SJSA1 (cell line): ENCODE measurements at regions not wholly inside any gene's neighbourhood (a gene's known extent, or its start where the extent isn't known, plus 50 kb on each side); places are given as distances from the start of the nearest gene placed in this dataset.

Experiments used
- DNase-seq, 2 experiments: peaks; one replicate each; pipeline ENCODE4 v3.0.0-alpha.2; 2015 to 2020; ENCODE audit warnings: low spot score in 2 of 2, low read depth in 1 of 2
- H3K27ac ChIP-seq: fragments of 250-450 bp; sonication (Bioruptor Pico); 2 replicates; pipeline ENCODE4 v1.5.1; 2020; ENCODE audit warnings: mild to moderate bottlenecking, moderate library complexity
- H3K27me3 ChIP-seq: fragments of 250-450 bp; sonication (Bioruptor Pico); replicated peaks from 2 replicates; pipeline ENCODE4 v1.5.1; 2020; ENCODE audit warnings: mild to moderate bottlenecking, moderate library complexity
- H3K36me3 ChIP-seq: fragments of 250-450 bp; sonication (Bioruptor Pico); 2 replicates; pipeline ENCODE4 v1.5.1; 2020; ENCODE audit warnings: mild to moderate bottlenecking
- H3K4me1 ChIP-seq: fragments of 250-450 bp; sonication (Bioruptor Pico); replicated peaks from 2 replicates; pipeline ENCODE4 v1.6.1; 2021; ENCODE audit warnings: mild to moderate bottlenecking
- H3K4me3 ChIP-seq: fragments of 250-450 bp; sonication (Bioruptor Pico); 2 replicates; pipeline ENCODE4 v1.5.1; 2020; ENCODE audit warnings: mild to moderate bottlenecking
- H3K9me3 ChIP-seq: fragments of 250-450 bp; sonication (Bioruptor Pico); replicated peaks from 2 replicates; pipeline ENCODE4 v1.5.1; 2020; ENCODE audit warnings: mild to moderate bottlenecking

DNA sequence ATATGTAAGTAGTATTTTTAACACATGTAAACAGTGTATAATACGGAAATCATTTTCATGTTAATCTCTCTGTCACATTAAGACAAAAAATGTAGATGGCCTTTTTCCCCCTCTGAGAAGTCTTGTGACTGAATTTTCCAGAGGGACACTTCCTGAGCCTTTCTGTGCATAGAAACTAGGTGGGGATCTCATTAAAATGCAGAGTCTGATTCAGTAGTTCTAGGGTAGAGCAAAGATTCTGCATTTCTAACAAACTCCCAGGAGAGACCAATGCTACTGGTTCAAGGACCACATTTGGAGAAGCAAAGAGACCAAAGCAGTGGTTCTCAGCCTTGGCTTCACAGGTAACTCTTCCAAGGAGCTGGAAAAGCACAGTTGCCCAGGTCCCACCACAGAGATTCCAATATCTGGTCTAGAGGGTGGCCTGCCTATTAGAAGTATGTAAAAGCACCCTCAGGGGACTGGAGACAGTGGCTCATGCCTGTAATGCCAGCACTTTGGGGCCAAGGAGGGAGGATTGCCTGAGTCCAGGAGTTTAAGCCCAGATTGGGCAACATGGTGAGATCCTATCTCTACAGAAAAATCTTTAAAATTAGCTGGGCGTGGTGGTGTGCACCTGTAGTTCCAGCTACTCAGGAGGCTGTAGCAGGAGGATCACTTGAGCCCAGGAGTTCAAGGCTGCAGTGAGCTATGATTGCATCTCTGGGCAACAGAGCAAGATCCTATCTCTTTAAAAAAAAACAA lies 378.5 kb downstream of the KIF16B start:
- H3K36me3 ChIP-seq: no peaks in the 10 kb centered on the region
- no peak overlapping the region for H3K27ac ChIP-seq
- H3K4me1 ChIP-seq: peaks cover 4% of the 10 kb centered on the region; the same call in 1 of the 2 replicates
- 0 out of 2 replicates have a peak, but pooled peaks cover 4% of the 10 kb centered on the region for H3K9me3 ChIP-seq
- no peaks in the 10 kb centered on the region for H3K27me3 ChIP-seq
- no peak for DNase-seq
- H3K4me3 ChIP-seq: no peak overlapping the region

DNA sequence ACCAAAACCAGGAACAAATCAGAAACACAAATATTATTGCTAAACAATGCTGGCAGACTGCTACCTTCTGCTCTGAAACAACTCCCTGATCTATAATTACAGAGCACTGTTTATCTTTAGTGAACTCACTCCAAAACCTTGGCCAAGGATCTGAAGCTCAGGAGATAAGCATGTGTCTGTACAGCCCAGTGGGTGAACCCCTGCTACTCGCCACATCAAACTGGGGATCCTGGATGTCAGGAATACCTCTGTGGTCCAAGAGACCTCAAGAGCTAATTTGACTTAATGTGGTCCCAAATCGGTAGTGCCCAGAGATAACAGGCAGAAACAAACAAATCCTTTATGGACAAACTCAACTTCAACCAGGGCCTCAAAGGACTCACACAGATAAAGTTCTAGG lies 381.8 kb downstream of the KIF16B start:
- H3K27me3 ChIP-seq: no peaks in the 10 kb centered on the region
- 0 out of 2 replicates have a peak, but pooled peaks cover 4% of the 10 kb centered on the region for H3K9me3 ChIP-seq
- H3K27ac ChIP-seq: no peak overlapping the region
- H3K4me1 ChIP-seq: peaks cover 4% of the 10 kb centered on the region; the same call in 1 of the 2 replicates
- H3K4me3 ChIP-seq: no peak overlapping the region
- DNase-seq: no peak
- H3K36me3 ChIP-seq: no peaks in the 10 kb centered on the region

DNA sequence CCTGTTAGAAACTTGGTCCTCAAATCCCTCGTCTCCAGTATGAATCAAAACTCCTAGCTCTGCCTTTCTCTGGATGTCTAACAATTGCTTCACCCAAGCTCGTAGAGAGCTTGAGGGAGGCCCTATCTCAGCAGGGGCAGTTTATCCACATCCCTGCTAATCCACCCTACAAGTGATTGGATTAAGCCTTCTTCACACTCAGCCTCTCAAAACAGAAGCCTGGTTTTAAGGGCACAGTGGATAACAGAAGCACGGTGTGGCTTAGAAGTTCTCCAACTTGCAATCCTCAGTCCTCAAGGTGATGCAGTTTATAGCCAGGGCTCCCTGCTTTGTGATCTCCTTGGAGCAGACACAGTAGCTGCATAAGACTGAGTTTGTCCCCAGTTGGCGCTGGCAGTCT lies 383.9 kb downstream of the KIF16B start:
- Histone ChIP-seq H3K27me3 (no peaks in the 10 kb centered on the region), H3K9me3 (0 out of 2 replicates have a peak, but pooled peaks cover 4% of the 10 kb centered on the region), H3K4me3 (no peak overlapping the region), H3K36me3 (no peaks in the 10 kb centered on the region), H3K4me1 (peaks cover 4% of the 10 kb centered on the region; the same call in 1 of the 2 replicates), H3K27ac (no peak overlapping the region)
- DNase-seq: no peak

DNA sequence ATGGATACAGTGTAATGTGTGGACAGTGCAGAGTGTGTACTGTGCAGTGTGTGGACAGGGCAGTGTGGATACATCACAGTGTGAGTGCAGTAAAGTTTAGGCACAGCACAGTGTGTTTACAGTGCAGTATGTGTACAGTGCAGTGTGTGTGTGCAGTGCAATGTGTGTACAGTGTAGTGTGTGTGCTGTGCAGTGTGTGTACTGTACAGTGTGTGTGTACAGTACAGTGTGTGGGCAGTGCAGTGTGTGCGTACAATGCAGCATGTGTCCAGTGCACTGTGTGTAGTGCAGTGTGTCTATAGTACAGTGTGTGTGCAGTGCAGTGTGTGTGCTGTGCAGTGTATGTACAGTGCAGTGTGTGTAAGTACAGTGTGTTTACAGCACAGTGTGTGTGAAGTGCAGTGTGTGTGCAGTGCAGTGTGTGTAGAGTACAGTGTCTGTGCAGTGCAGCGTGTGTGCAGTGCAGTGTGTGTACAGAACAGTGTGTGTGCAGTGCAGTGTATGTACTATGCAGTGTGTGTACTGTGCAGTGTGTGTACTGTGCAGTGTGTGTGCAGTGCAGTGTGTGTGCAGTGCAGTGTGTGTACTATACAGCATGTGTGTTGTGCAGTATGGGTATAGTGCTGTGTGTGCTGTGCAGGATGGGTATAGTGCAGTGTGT lies 385.2 kb downstream of the KIF16B start:
- no peak for DNase-seq
- Histone ChIP-seq H3K36me3 (no peaks in the 10 kb centered on the region), H3K27me3 (no peaks in the 10 kb centered on the region), H3K4me3 (no peak overlapping the region), H3K4me1 (peaks cover 4% of the 10 kb centered on the region; the same call in 1 of the 2 replicates), H3K27ac (no peak overlapping the region), H3K9me3 (0 out of 2 replicates have a peak, but pooled peaks cover 4% of the 10 kb centered on the region)

DNA sequence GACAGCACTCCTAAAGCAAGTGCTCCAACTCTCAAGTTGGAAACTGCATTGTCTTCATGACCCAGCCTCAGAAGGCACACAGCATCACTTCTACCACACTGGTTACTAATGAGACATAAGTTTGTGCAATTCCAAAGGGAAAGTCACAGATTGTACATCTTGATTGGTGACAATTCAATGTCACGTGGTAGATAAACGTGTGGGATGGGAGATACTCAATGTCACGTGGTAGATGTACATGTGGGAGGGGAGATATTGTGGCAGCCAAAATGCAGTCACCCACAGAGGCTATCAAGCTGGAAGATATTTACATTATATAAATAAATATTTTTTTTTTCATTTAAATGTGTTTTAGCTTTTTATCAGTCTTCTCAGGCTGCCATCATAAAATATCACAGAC lies 393.3 kb downstream of the KIF16B start:
- Histone ChIP-seq H3K4me1 (0 out of 2 replicates have a peak, but pooled peaks cover 3% of the 10 kb centered on the region), H3K36me3 (no peaks in the 10 kb centered on the region), H3K9me3 (no peaks in the 10 kb centered on the region; the same call in none of the 2 replicates), H3K27me3 (no peaks in the 10 kb centered on the region), H3K27ac (no peak overlapping the region), H3K4me3 (no peak overlapping the region)
- DNase-seq: no peak

DNA sequence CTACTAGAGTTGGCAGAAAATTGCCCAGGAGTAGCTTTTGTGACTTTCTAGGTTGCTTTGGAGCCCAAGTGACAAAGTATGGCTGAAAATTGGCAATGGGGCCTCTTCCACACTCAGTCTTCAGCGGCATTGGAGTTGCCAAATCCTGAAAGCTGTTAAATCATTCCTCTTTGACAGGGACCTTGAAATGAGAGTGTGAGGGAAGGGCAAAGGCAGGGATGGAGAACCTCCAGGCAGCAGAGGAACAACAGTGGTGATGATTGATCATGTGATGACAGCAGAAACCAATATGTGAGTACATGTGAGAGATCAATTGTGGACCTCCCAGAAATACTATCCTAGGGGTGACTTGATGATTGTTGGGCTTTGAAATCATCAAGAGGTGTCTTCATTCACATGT lies 393.9 kb downstream of the KIF16B start:
- no peaks in the 10 kb centered on the region for H3K36me3 ChIP-seq
- no peak overlapping the region for H3K4me3 ChIP-seq
- H3K9me3 ChIP-seq: no peaks in the 10 kb centered on the region; the same call in none of the 2 replicates
- DNase-seq: no peak
- H3K4me1 ChIP-seq: 0 out of 2 replicates have a peak, but pooled peaks cover 3% of the 10 kb centered on the region
- H3K27me3 ChIP-seq: no peaks in the 10 kb centered on the region
- H3K27ac ChIP-seq: no peak overlapping the region

DNA sequence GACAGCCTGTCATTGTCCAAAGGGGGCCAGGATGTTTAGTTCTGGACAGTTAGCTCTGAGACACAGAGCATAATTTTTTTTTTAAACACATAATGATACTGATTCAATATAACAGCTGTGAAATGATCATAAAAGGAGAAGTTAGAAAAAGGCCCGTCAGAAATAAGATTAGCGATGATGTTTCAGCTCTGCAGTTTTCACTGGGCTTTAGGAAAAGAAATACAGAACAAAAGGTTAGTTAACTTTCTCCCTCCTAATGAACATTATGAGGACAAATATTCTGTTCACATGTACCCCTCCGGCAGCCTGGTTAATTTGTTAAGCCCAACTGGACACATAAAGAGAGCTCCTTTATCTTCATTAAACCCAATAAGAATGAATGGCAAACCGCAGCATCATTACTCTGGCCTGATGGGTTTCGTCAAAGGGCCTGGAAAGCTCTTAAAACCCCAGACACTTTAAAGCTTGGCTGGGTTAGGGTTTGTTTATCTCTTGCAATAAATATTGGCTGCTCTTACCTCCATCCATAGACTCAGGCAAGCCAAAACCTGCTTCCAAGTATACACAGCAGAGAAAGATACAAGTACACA lies 394.6 kb downstream of the KIF16B start:
- H3K27ac ChIP-seq: no peak overlapping the region
- no peak for DNase-seq

DNA sequence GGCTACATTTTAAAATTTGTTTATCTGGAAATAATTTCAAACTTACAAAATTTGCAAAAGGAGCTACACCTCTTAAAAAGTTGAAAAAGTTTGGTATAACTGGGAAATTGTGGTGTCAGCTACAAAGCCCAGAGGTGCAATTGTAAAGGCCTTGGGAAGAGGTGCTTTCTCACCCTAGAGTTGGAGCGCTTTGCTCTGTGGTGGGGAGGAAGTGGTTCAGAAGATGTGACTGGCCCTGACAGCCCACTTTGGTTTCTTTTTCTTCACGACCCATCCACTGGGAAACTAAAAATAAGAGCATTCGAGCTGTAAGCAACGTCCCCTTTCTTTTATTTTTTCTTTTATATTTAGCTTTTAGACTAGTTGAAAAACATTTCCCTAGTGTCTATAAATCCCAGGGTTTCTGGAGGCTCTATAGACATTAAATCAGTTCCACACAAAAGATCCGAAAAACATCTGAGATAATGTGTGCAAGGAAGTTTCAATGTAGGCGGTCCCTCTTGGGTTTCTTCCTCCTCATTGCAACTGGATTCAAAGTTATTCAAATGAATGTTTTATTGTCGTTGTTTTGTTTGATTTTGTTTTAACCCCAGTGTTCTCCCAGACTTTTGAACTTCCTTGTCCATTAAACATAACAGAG lies 397.8 kb downstream of the KIF16B start:
- DNase-seq: no peak
- no peaks in the 10 kb centered on the region for H3K36me3 ChIP-seq
- no peak overlapping the region for H3K27ac ChIP-seq
- no peaks in the 10 kb centered on the region for H3K4me1 ChIP-seq
- H3K27me3 ChIP-seq: no peaks in the 10 kb centered on the region
- no peak overlapping the region for H3K4me3 ChIP-seq
- H3K9me3 ChIP-seq: no peaks in the 10 kb centered on the region; the same call in none of the 2 replicates

More for the DNA sequence above, 394.6 kb downstream of the KIF16B start:
- Histone ChIP-seq H3K9me3 (no peaks in the 10 kb centered on the region; the same call in none of the 2 replicates), H3K4me1 (0 out of 2 replicates have a peak, but pooled peaks cover 3% of the 10 kb centered on the region), H3K27me3 (no peaks in the 10 kb centered on the region), H3K36me3 (no peaks in the 10 kb centered on the region), H3K4me3 (no peak overlapping the region)

DNA sequence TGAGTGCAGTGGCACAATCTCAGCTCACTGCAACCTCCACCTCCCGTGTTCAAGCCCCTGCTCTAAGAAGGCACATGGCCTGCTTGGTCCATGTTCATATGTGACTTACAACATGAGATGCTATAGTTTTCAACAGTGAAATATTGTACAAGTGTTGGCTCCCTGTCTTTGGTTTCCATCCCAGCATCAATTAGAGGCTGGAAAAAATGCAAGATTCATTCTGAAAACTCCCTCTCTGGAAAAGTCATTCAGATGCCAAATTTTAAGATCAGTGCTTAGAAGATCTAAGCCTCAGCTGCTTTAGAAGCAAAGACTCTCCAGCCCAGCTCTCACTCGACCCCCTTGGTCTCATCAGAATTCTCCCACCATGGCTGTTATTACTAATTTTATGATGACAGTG lies 398.9 kb downstream of the KIF16B start:
- no peak overlapping the region for H3K4me3 ChIP-seq
- H3K9me3 ChIP-seq: no peaks in the 10 kb centered on the region; the same call in 1 of the 2 replicates
- no peaks in the 10 kb centered on the region for H3K4me1 ChIP-seq
- no peak overlapping the region for H3K27ac ChIP-seq
- no peak for DNase-seq
- H3K36me3 ChIP-seq: no peaks in the 10 kb centered on the region
- H3K27me3 ChIP-seq: no peaks in the 10 kb centered on the region

DNA sequence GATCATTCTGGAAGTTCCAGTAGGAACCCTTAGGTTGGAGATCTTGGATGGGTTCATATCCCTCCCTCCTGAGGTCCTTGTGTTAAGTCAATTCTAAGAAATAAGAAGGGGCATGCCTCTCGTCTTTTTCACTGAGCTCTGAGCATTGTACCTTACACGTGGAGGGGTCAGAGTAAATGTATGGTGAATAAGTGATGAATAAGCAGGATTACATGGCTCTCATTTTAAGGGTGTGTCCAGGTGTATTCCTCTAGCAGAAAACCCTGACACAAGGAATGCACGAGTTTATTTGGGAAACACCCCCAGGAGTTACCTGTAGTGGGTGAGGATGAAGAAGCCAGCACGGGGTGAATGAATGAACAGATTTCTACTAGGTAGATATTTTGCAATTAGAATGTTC lies 400.2 kb downstream of the KIF16B start:
- DNase-seq: no peak
- Histone ChIP-seq H3K27me3 (no peaks in the 10 kb centered on the region), H3K4me3 (no peak overlapping the region), H3K36me3 (no peaks in the 10 kb centered on the region), H3K9me3 (no peaks in the 10 kb centered on the region; the same call in 1 of the 2 replicates), H3K4me1 (no peaks in the 10 kb centered on the region), H3K27ac (no peak overlapping the region)

DNA sequence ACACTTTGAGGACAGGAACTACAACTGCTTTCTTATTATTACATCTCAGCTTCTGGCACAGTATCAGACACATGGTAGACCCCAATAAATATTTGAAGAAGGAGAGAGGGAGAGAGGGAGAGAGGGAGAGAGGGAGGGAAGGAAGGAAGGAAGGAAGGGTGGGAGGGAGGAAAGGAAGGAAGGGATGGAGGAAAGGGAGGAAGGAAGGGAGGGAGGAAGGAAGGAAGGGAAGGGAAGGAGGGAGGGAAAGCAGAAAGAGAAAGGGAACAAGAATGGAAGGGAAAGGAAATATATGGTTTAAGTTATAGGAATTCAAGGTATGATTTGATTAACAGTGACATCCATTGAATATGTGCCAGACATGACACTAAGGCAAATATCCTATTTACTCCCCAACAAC lies 402.1 kb downstream of the KIF16B start:
- Histone ChIP-seq H3K36me3 (no peaks in the 10 kb centered on the region), H3K9me3 (no peaks in the 10 kb centered on the region; the same call in 1 of the 2 replicates), H3K4me3 (no peak overlapping the region), H3K27me3 (no peaks in the 10 kb centered on the region), H3K27ac (no peak overlapping the region), H3K4me1 (no peaks in the 10 kb centered on the region)
- DNase-seq: no peak

DNA sequence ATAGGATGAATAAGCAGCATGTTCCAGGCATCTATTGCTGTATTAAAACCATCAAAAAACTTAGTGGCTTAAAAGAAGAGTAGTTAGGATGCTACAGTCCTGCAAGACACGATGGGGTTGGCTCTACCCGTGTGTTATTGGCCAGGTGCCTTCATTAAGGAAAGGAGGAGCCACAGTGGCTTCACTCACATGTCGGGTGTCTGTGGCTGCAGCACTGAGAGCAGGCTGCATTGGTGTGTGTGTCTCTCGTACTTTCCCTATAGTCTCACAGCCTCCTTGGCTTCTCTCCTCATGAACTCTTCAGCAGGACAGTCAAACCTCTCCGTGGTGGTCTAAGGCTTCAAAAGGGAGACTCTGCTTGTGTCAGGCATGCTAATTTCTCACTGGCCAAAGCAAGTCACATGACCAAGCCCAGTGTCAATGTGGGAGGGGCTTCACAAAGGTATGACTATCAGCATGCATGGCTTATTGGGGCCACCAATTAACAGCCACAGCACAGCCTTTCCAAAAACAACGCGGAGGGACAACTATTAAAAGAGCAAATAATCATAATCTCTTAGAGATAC lies 402.8 kb downstream of the KIF16B start:
- no peak overlapping the region for H3K27ac ChIP-seq
- no peaks in the 10 kb centered on the region for H3K27me3 ChIP-seq
- H3K4me3 ChIP-seq: no peak overlapping the region
- no peaks in the 10 kb centered on the region for H3K36me3 ChIP-seq
- no peaks in the 10 kb centered on the region for H3K4me1 ChIP-seq
- no peak for DNase-seq
- H3K9me3 ChIP-seq: no peaks in the 10 kb centered on the region; the same call in 1 of the 2 replicates

DNA sequence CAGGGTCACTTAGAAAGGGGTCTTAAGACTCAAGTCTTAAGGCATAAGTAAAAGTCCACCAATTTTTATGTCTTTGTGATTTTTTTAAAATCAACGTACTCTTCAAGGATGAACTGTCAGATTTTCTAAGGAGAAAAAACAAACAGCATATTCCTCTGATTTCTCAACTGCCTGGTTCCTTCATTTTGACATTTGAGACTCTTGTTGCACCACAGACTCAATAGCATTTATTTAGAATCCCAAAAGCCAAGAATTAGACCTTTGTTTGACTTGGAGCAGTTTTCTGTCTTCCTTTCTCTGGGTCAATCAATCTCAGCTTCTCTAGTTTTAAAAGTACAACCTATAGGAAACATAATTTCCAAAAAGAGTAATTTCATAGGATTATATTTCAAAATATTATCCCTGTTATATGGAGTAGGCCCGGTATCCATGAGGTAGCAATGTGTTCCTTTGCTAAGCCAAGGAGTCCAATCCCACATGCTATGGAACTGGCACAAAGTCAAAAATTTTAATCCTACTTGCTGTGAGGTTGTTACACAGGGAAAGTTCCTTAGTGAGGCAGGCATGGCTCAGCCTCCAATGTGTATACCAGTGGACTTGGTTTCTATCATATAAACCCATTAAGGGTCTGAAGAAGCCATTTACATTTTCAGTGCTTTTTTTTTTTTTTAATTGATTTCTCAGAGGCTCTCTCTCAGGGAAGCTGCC lies 405.7 kb downstream of the KIF16B start:
- DNase-seq: no peak
- Histone ChIP-seq H3K27me3 (no peaks in the 10 kb centered on the region), H3K27ac (no peak overlapping the region), H3K4me3 (no peak overlapping the region), H3K4me1 (no peaks in the 10 kb centered on the region), H3K9me3 (no peaks in the 10 kb centered on the region), H3K36me3 (no peaks in the 10 kb centered on the region)
